ENCODE measurements at regions not wholly inside any gene's neighbourhood (a gene's known extent, or its start where the extent isn't known, plus 50 kb on each side); places are given as distances from the start of the nearest gene placed in this dataset.

GRCh38 chr5:155313518-155313917 lies 300.0 kb downstream of the KIF4B start:
- Histone ChIP-seq H2AFZ (replicated peaks; ENCODE audit: low read length, poor library complexity) (no peak overlapping the region), H3K27me3 (ENCODE audit: control insufficient read depth, insufficient read depth, low read length) (no peaks in the 10 kb centered on the region), H2BK15ac (ENCODE audit: low read depth, low read length) (no peak overlapping the region), H4K8ac (ENCODE audit: low read depth in 2 of 2, low read length in 2 of 2) (no peak overlapping the region), H2AK9ac (replicated peaks; ENCODE audit: low read depth, low read length, poor library complexity) (no peak overlapping the region), H3K27ac (ENCODE audit: insufficient read depth, low read length) (no peak overlapping the region), H3K9ac (ENCODE audit: low read depth, low read length) (no peak overlapping the region), H2BK5ac (ENCODE audit: low read depth, low read length, poor library complexity, severe bottlenecking) (no peak overlapping the region), H4K20me1 (ENCODE audit: insufficient read depth, low read length) (no peaks in the 10 kb centered on the region), H3K18ac (ENCODE audit: low read depth, low read length) (no peak overlapping the region), H3K9me1 (ENCODE audit: insufficient read depth, low read length) (no peaks in the 10 kb centered on the region), H3K36me3 (ENCODE audit: control insufficient read depth, insufficient read depth, low read length) (no peaks in the 10 kb centered on the region), H3K9me3 (ENCODE audit: control insufficient read depth, insufficient read depth, low read length) (peaks cover 13% of the 10 kb centered on the region), H3K4ac (ENCODE audit: low read depth, low read length) (no peak overlapping the region), H4K91ac (ENCODE audit: insufficient read depth, low read depth, low read length) (no peak overlapping the region), H4K5ac (ENCODE audit: low read depth, low read length) (no peak overlapping the region), H3K4me1 (ENCODE audit: control insufficient read depth, insufficient read depth, low read length) (no peaks in the 10 kb centered on the region), H2BK20ac (ENCODE audit: low read depth, low read length) (no peak overlapping the region), H3K4me2 (ENCODE audit: low read depth, low read length) (no peak overlapping the region), H3K79me1 (ENCODE audit: low read depth in 1 of 2, low read length in 2 of 2) (no peaks in the 10 kb centered on the region), H3K56ac (ENCODE audit: extremely low read depth, insufficient read depth, low read length) (no peak overlapping the region), H3K4me3 (ENCODE audit: insufficient read depth, low read depth, low read length) (no peak overlapping the region), H2BK120ac (ENCODE audit: low read depth, low read length) (no peak overlapping the region), H3K14ac (replicated peaks; ENCODE audit: low read depth, low read length) (no peak overlapping the region), H2AK5ac (ENCODE audit: low read depth, low read length) (no peak overlapping the region), H3K23ac (ENCODE audit: low read depth, low read length) (no peak overlapping the region)
- CTCF ChIA-PET, result interaction anchor here (0.8 kb wide), 1 partner anchor 1503 kb away, joined by 6 read pairs; no protein-coding TSS in a partner anchor
- ATAC-seq (ENCODE audit: low read depth) (no peak), DNase-seq (no peak)
- no CpG with 5 or more reads among the region's 2 CpGs for WGBS, 2 experiments (ENCODE audit: extremely low coverage in 2 of 2, insufficient read length in 1 of 2)
- in situ Hi-C loops (cut with MboI; ENCODE audit: low sequenced_read_pairs), result no loop called here
- no TSS peak for BruUV-seq (replicated peaks)
- TF ChIP-seq CHD1 (IDR thresholded peaks at IDR 0.05; ENCODE audit: low read depth, low read length), result no peak
- TF ChIP-seq, protein P1, sequence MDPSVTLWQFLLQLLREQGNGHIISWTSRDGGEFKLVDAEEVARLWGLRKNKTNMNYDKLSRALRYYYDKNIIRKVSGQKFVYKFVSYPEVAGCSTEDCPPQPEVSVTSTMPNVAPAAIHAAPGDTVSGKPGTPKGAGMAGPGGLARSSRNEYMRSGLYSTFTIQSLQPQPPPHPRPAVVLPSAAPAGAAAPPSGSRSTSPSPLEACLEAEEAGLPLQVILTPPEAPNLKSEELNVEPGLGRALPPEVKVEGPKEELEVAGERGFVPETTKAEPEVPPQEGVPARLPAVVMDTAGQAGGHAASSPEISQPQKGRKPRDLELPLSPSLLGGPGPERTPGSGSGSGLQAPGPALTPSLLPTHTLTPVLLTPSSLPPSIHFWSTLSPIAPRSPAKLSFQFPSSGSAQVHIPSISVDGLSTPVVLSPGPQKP (IDR thresholded peaks at IDR 0.05; ENCODE audit: borderline replicate concordance, low read depth, low read length), result no peak
- dilution Hi-C loops (cut with HindIII; ENCODE audit: low sequenced_read_pairs, unreplicated experiment), result no loop called here
- intact Hi-C loops (cut with micrococcal nuclease), result no loop called here
- POLR2A ChIA-PET (ENCODE audit: unreplicated experiment), result no interaction called here
